ENCODE measurements at regions not wholly inside any gene's neighbourhood (a gene's known extent, or its start where the extent isn't known, plus 50 kb on each side); places are given as distances from the start of the nearest gene placed in this dataset.

GRCh38 chr12:21054334-21054733 lies 76.7 kb upstream of the SLCO1B1 start:
- no peaks in the 10 kb centered on the region for H3K27me3 ChIP-seq (replicated peaks)
- in situ Hi-C loops (cut with HindIII; ENCODE audit: low pct_ligation_motif_present, low sequenced_read_pairs): no loop called here
- no peak overlapping the region for H3K4me3 ChIP-seq (ENCODE audit: low read depth, low read length)
- H3K36me3 ChIP-seq (replicated peaks): no peaks in the 10 kb centered on the region
- TF ChIP-seq CTCF (IDR thresholded peaks at IDR 0.05; ENCODE audit: low read depth, low read length, missing control alignments): no peak
- H3K27ac ChIP-seq: no peak overlapping the region
- peak; percentile 78 for DNase-seq

- Histone ChIP-seq H3K4me3 (ENCODE audit: low read depth, low read length) (no peak overlapping the region), H3K27me3 (replicated peaks) (no peaks in the 10 kb centered on the region), H3K36me3 (replicated peaks) (no peaks in the 10 kb centered on the region), H3K27ac (no peak overlapping the region)
- peak; percentile 42 for DNase-seq
- peak; percentile 56 for TF ChIP-seq CTCF (IDR thresholded peaks at IDR 0.05; ENCODE audit: low read depth, low read length, missing control alignments)
- in situ Hi-C loops (cut with HindIII; ENCODE audit: low pct_ligation_motif_present, low sequenced_read_pairs): no loop called here
Observed at GRCh38 chr12:21065845-21066244, 65.1 kb upstream of the SLCO1B1 start.

GRCh38 chr12:21073129-21073528 lies 57.9 kb upstream of the SLCO1B1 start:
- DNase-seq: peak; percentile 3
- Histone ChIP-seq H3K27ac (peak overlapping the region; percentile 45), H3K27me3 (replicated peaks) (no peaks in the 10 kb centered on the region), H3K4me3 (ENCODE audit: low read depth, low read length) (no peak overlapping the region), H3K36me3 (replicated peaks) (no peaks in the 10 kb centered on the region)
- TF ChIP-seq CTCF (IDR thresholded peaks at IDR 0.05; ENCODE audit: low read depth, low read length, missing control alignments): no peak
- in situ Hi-C loops (cut with HindIII; ENCODE audit: low pct_ligation_motif_present, low sequenced_read_pairs): no loop called here

- H3K4me3 ChIP-seq (ENCODE audit: low read depth, low read length): no peak overlapping the region
- no peaks in the 10 kb centered on the region for H3K36me3 ChIP-seq (replicated peaks)
- peak; percentile 99 for DNase-seq
- in situ Hi-C loops (cut with HindIII; ENCODE audit: low pct_ligation_motif_present, low sequenced_read_pairs): no loop called here
- H3K27ac ChIP-seq: peak overlapping the region; percentile 69
- no peaks in the 10 kb centered on the region for H3K27me3 ChIP-seq (replicated peaks)
- peak; percentile 57 for TF ChIP-seq CTCF (IDR thresholded peaks at IDR 0.05; ENCODE audit: low read depth, low read length, missing control alignments)
Observed at GRCh38 chr12:21073822-21074460, 57.1 kb upstream of the SLCO1B1 start.
